Peyer's patch (tissue), 4 donors: ENCODE measurements at regions not wholly inside any gene's neighbourhood (a gene's known extent, or its start where the extent isn't known, plus 50 kb on each side); places are given as distances from the start of the nearest gene placed in this dataset.

Source experiments
- CTCF ChIP-seq, 6 experiments: fragments of 450-650 bp in 4 of 6; fragments of 200-600 bp in 2 of 6; sonication (generic) in 1 of 6; IDR thresholded peaks; one replicate each; pipeline ENCODE4 v1.5.1; 2017 to 2019; ENCODE audit warnings: antibody characterized with exemption in 6 of 6, mild to moderate bottlenecking in 3 of 6, moderate library complexity in 1 of 6
- POLR2A ChIP-seq, 2 donors: fragments of 450-650 bp; IDR thresholded peaks; one replicate each; pipeline ENCODE4 v1.5.1; 2017; ENCODE audit warnings: antibody characterized with exemption in 2 of 2, mild to moderate bottlenecking in 2 of 2, moderate library complexity in 2 of 2

- TF ChIP-seq CTCF (IDR thresholded peaks at IDR 0.05) (no peak), POLR2A (IDR thresholded peaks at IDR 0.05) (no peak)
Measured at GRCh38 chr5:2295476-2295875, 412.8 kb upstream of the IRX4 start.
